H9 (cell line): ENCODE measurements at regions not wholly inside any gene's neighbourhood (a gene's known extent, or its start where the extent isn't known, plus 50 kb on each side); places are given as distances from the start of the nearest gene placed in this dataset.

Experiments
- DNase-seq: peaks from one replicate; pipeline ENCODE4 v3.0.0-alpha.2; 2017
- H2AFZ ChIP-seq: one replicate; pipeline ENCODE4 v1.6.1; 2013; ENCODE audit warnings: mild to moderate bottlenecking, low read length, control low read depth, moderate library complexity
- H2AK5ac ChIP-seq: 2 replicates; pipeline ENCODE4 v1.6.1; 2013; ENCODE audit warnings: low read length, control low read depth, mixed read lengths; ENCODE audit not compliant: insufficient read length
- H2BK120ac ChIP-seq: one replicate; pipeline ENCODE4 v1.6.1; 2013; ENCODE audit warnings: low read depth, mild to moderate bottlenecking, low read length, control low read depth, inconsistent platforms; ENCODE audit not compliant: poor library complexity, severe bottlenecking
- H2BK12ac ChIP-seq: 2 replicates; pipeline ENCODE4 v1.6.1; 2013; ENCODE audit warnings: low read length, control low read depth, mixed read lengths, low read depth; ENCODE audit not compliant: insufficient read length
- H2BK15ac ChIP-seq: 2 replicates; pipeline ENCODE4 v1.6.1; 2013; ENCODE audit warnings: low read depth, low read length, control low read depth
- H2BK20ac ChIP-seq: one replicate; pipeline ENCODE4 v1.6.1; 2013; ENCODE audit warnings: low read depth, mild to moderate bottlenecking, low read length, control low read depth, inconsistent platforms; ENCODE audit not compliant: poor library complexity, severe bottlenecking
- H2BK5ac ChIP-seq: 2 replicates; pipeline ENCODE4 v1.6.1; 2013; ENCODE audit warnings: low read length, control low read depth, mixed read lengths; ENCODE audit not compliant: insufficient read length
- H3K14ac ChIP-seq: 2 replicates; pipeline ENCODE4 v1.6.1; 2013; ENCODE audit warnings: low read length, control low read depth; ENCODE audit not compliant: insufficient read depth
- H3K18ac ChIP-seq: 2 replicates; pipeline ENCODE4 v1.6.1; 2013; ENCODE audit warnings: low read depth, mild to moderate bottlenecking, mixed read lengths, low read length, control low read depth; ENCODE audit not compliant: insufficient read length
- H3K23ac ChIP-seq: 2 replicates; pipeline ENCODE4 v1.6.1; 2013; ENCODE audit warnings: low read length, control low read depth, mixed read lengths, low read depth; ENCODE audit not compliant: insufficient read length
- H3K23me2 ChIP-seq: 2 replicates; pipeline ENCODE4 v1.6.1; 2013; ENCODE audit warnings: low read depth, mild to moderate bottlenecking, mixed read lengths, low read length, control low read depth; ENCODE audit not compliant: insufficient read length, poor library complexity, severe bottlenecking
- H3K27ac ChIP-seq: 2 replicates; pipeline ENCODE4 v1.5.1; 2013; ENCODE audit warnings: low read length, control low read depth, mixed read lengths, low read depth; ENCODE audit not compliant: insufficient read length
- H3K27me3 ChIP-seq: 2 replicates; pipeline ENCODE4 v1.6.1; 2013; ENCODE audit warnings: low read length, control low read depth, inconsistent platforms; ENCODE audit not compliant: insufficient read depth
- H3K4ac ChIP-seq: 2 replicates; pipeline ENCODE4 v1.6.1; 2013; ENCODE audit warnings: low read depth, mild to moderate bottlenecking, control low read depth, inconsistent platforms, low read length, moderate library complexity
- H3K4me1 ChIP-seq: 2 replicates; pipeline ENCODE4 v1.6.1; 2013; ENCODE audit warnings: low read length, control low read depth, inconsistent platforms; ENCODE audit not compliant: insufficient read depth
- H3K4me2 ChIP-seq: 2 replicates; pipeline ENCODE4 v1.6.1; 2013; ENCODE audit warnings: low read length, control low read depth, mixed read lengths; ENCODE audit not compliant: insufficient read length, insufficient read depth
- H3K56ac ChIP-seq: 2 replicates; pipeline ENCODE4 v1.6.1; 2013; ENCODE audit warnings: low read depth, mild to moderate bottlenecking, mixed read lengths, low read length, control low read depth; ENCODE audit not compliant: insufficient read length
- H3K79me1 ChIP-seq: 2 replicates; pipeline ENCODE4 v1.6.1; 2013; ENCODE audit warnings: low read depth, mild to moderate bottlenecking, moderate library complexity, low read length, control low read depth, inconsistent platforms; ENCODE audit not compliant: insufficient read depth, poor library complexity, severe bottlenecking
- H3K79me2 ChIP-seq: 2 replicates; pipeline ENCODE4 v1.6.1; 2013; ENCODE audit warnings: low read length, control low read depth, inconsistent platforms; ENCODE audit not compliant: insufficient read depth
- H3K9ac ChIP-seq: 2 replicates; pipeline ENCODE4 v1.6.1; 2013; ENCODE audit warnings: low read length, control low read depth, mixed read lengths; ENCODE audit not compliant: insufficient read length; ENCODE audit errors: extremely low read depth
- H3K9me3 ChIP-seq: one replicate; pipeline ENCODE4 v1.6.1; 2013; ENCODE audit warnings: low read depth, low read length, inconsistent platforms; ENCODE audit not compliant: control insufficient read depth
- H3T11ph ChIP-seq: one replicate; pipeline ENCODE4 v1.6.1; 2013; ENCODE audit warnings: mild to moderate bottlenecking, low read length, control low read depth, inconsistent platforms
- H4K20me1 ChIP-seq: one replicate; pipeline ENCODE4 v1.6.1; 2013; ENCODE audit not compliant: control insufficient read depth, insufficient read length, insufficient read depth
- H4K5ac ChIP-seq: 2 replicates; pipeline ENCODE4 v1.6.1; 2013; ENCODE audit warnings: low read depth, mild to moderate bottlenecking, mixed read lengths, low read length, control low read depth; ENCODE audit not compliant: insufficient read length
- H4K8ac ChIP-seq: replicated peaks from 2 replicates; pipeline ENCODE4 v1.6.1; 2013; ENCODE audit warnings: low read length, control low read depth, mixed read lengths, low read depth; ENCODE audit not compliant: insufficient read length
- H4K91ac ChIP-seq: 2 replicates; pipeline ENCODE4 v1.6.1; 2013; ENCODE audit warnings: low read depth, mild to moderate bottlenecking, moderate library complexity, mixed read lengths, low read length, control low read depth; ENCODE audit not compliant: insufficient read length
- H3K27ac Mint-ChIP-seq, 3 experiments: 2 replicates in 2 of 3; 3 replicates in 1 of 3; pipeline ENCODE4 v1.8.0; 2020 to 2021; ENCODE audit warnings: mixed read lengths in 3 of 3, mild to moderate bottlenecking in 1 of 3, moderate library complexity in 1 of 3
- H3K27me3 Mint-ChIP-seq: 2 replicates; pipeline ENCODE4 v1.8.0; 2021; ENCODE audit warnings: low read depth, mild to moderate bottlenecking, moderate library complexity, mixed read lengths
- H3K36me3 Mint-ChIP-seq, 3 experiments: 2 replicates in 2 of 3; 3 replicates in 1 of 3; pipeline ENCODE4 v1.8.0; 2020 to 2021; ENCODE audit warnings: low read depth in 3 of 3, mixed read lengths in 3 of 3; ENCODE audit not compliant: insufficient read depth in 1 of 3
- H3K4me1 Mint-ChIP-seq, 2 experiments: 2 replicates each; pipeline ENCODE4 v1.8.0; 2020; ENCODE audit warnings: mixed read lengths in 2 of 2
- H3K4me3 Mint-ChIP-seq, 2 experiments: 2 replicates in 1 of 2; 3 replicates in 1 of 2; pipeline ENCODE4 v1.8.0; 2020 to 2021; ENCODE audit warnings: mild to moderate bottlenecking in 2 of 2, mixed read lengths in 2 of 2, moderate library complexity in 1 of 2
- H3K9me3 Mint-ChIP-seq, 2 experiments: 2 replicates in 1 of 2; 3 replicates in 1 of 2; pipeline ENCODE4 v1.8.0; 2020; ENCODE audit warnings: mild to moderate bottlenecking in 2 of 2, mixed read lengths in 2 of 2, moderate library complexity in 1 of 2
- WGBS: extraction: QIAGEN DNeasy Blood & Tissue Kit; methylation state at CpG from one replicate; pipeline ENCODE4 v1.1.7; 2013; ENCODE audit warnings: missing lambda C conversion rate, low lambda C conversion rate, mixed read lengths; ENCODE audit not compliant: insufficient read length; ENCODE audit errors: extremely low coverage; 5-methylcytosine and 5-hydroxymethylcytosine counted together
- TF ChIP-seq, protein P1 (sequence below): fragments of 200-600 bp; sonication (generic); conservative IDR thresholded peaks from 3 replicates; pipeline ENCODE4 v1.8.0; 2021; ENCODE audit warnings: antibody characterized with exemption, mild to moderate bottlenecking

DNA sequence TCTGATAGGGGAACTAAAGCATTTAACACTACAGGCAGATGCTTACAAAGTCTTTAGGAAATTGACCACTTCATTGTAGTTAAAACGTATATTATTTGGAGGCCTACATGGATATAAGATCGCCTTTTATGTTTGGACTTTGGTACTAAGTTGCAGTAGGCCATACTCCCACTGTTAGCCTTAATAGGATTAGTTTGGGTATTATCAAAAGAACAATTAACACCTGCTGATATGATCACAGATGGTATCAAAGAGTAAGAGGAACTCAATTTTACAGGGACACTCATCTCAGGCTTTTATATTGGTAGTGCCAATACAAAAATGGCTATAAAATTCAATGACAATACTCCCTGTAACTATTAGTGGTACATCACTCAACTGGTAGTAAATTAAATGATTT is 1183.0 kb downstream of the MAT2B start:
- TF ChIP-seq, protein P1, sequence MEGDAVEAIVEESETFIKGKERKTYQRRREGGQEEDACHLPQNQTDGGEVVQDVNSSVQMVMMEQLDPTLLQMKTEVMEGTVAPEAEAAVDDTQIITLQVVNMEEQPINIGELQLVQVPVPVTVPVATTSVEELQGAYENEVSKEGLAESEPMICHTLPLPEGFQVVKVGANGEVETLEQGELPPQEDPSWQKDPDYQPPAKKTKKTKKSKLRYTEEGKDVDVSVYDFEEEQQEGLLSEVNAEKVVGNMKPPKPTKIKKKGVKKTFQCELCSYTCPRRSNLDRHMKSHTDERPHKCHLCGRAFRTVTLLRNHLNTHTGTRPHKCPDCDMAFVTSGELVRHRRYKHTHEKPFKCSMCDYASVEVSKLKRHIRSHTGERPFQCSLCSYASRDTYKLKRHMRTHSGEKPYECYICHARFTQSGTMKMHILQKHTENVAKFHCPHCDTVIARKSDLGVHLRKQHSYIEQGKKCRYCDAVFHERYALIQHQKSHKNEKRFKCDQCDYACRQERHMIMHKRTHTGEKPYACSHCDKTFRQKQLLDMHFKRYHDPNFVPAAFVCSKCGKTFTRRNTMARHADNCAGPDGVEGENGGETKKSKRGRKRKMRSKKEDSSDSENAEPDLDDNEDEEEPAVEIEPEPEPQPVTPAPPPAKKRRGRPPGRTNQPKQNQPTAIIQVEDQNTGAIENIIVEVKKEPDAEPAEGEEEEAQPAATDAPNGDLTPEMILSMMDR = no peak
- no peak overlapping the region for H2BK20ac ChIP-seq
- no peaks in the 10 kb centered on the region for H4K20me1 ChIP-seq
- no peak overlapping the region for H2AK5ac ChIP-seq
- H3K14ac ChIP-seq = no peak overlapping the region
- H3K79me2 ChIP-seq = no peaks in the 10 kb centered on the region
- no peaks in the 10 kb centered on the region for H3K9me3 ChIP-seq
- Mint-ChIP-seq H3K36me3 (no peaks in the 10 kb centered on the region), H3K27ac (no peak overlapping the region), H3K4me1 (peaks cover 17 to 19% of the 10 kb centered on the region in 2 experiments), H3K9me3 (peaks cover 0 to under 1% of the 10 kb centered on the region in 2 experiments; a peak in 1 of 5 replicates), H3K27me3 (0 out of 2 replicates have a peak, but pooled peaks cover 2% of the 10 kb centered on the region), H3K4me3 (no peak overlapping the region)
- H3K79me1 ChIP-seq = no peaks in the 10 kb centered on the region
- H3K27ac ChIP-seq = no peak overlapping the region
- no peak overlapping the region for H3T11ph ChIP-seq
- no peak overlapping the region for H3K4ac ChIP-seq
- H2AFZ ChIP-seq = no peak overlapping the region
- H3K56ac ChIP-seq = no peak overlapping the region
- H4K8ac ChIP-seq = no peak overlapping the region
- H2BK15ac ChIP-seq = no peak overlapping the region
- H3K23me2 ChIP-seq = no peaks in the 10 kb centered on the region
- no peak overlapping the region for H2BK120ac ChIP-seq
- H3K4me2 ChIP-seq = no peak overlapping the region
- WGBS = no CpG with 5 or more reads among the region's 2 CpGs
- no peak overlapping the region for H3K9ac ChIP-seq
- no peak overlapping the region for H4K5ac ChIP-seq
- no peak overlapping the region for H4K91ac ChIP-seq
- no peaks in the 10 kb centered on the region for H3K27me3 ChIP-seq
- no peak overlapping the region for H3K23ac ChIP-seq
- H2BK12ac ChIP-seq = no peak overlapping the region
- no peak overlapping the region for H3K18ac ChIP-seq
- no peak overlapping the region for H2BK5ac ChIP-seq
- H3K4me1 ChIP-seq = peaks cover 3% of the 10 kb centered on the region; the same call in 1 of the 2 replicates
- DNase-seq = no peak
